ENCODE measurements at regions not wholly inside any gene's neighbourhood (a gene's known extent, or its start where the extent isn't known, plus 50 kb on each side); places are given as distances from the start of the nearest gene placed in this dataset.
"Not testable (repeated sequence)": the region's sequence is repeated elsewhere in the genome, so short reads cannot be mapped to it uniquely, and the experiment has no call there.

- no peak for TF ChIP-seq CTCF (IDR thresholded peaks at IDR 0.05; ENCODE audit: partially characterized antibody, unreplicated experiment)
- Mint-ChIP-seq H3K9me3 (ENCODE audit: unreplicated experiment) (peaks cover 5% of the 10 kb centered on the region), H3K27ac (ENCODE audit: unreplicated experiment) (no peak overlapping the region), H3K4me1 (ENCODE audit: low read depth, unreplicated experiment) (peaks cover 4% of the 10 kb centered on the region), H3K27me3 (ENCODE audit: unreplicated experiment) (no peaks in the 10 kb centered on the region), H3K4me3 (ENCODE audit: unreplicated experiment) (no peak overlapping the region), H3K36me3 (ENCODE audit: unreplicated experiment) (no peaks in the 10 kb centered on the region)
- no peak for DNase-seq
These were observed 128.1 kb upstream of the ITGB1 start for GRCh38 chr10:33086100-33086499.

- H3K9me3 Mint-ChIP-seq (ENCODE audit: unreplicated experiment): peaks cover 4% of the 10 kb centered on the region
- DNase-seq: no peak
- H3K36me3 Mint-ChIP-seq (ENCODE audit: unreplicated experiment): no peaks in the 10 kb centered on the region
- no peak overlapping the region for H3K4me3 Mint-ChIP-seq (ENCODE audit: unreplicated experiment)
- H3K27me3 Mint-ChIP-seq (ENCODE audit: unreplicated experiment): no peaks in the 10 kb centered on the region
- TF ChIP-seq CTCF (IDR thresholded peaks at IDR 0.05; ENCODE audit: partially characterized antibody, unreplicated experiment): no peak
- no peak overlapping the region for H3K27ac Mint-ChIP-seq (ENCODE audit: unreplicated experiment)
- peaks cover 3% of the 10 kb centered on the region for H3K4me1 Mint-ChIP-seq (ENCODE audit: low read depth, unreplicated experiment)
These were observed 127.3 kb upstream of the ITGB1 start for GRCh38 chr10:33085313-33085833.

- peaks cover 3% of the 10 kb centered on the region for H3K4me1 Mint-ChIP-seq (ENCODE audit: low read depth, unreplicated experiment)
- no peak for DNase-seq
- peaks cover 4% of the 10 kb centered on the region for H3K9me3 Mint-ChIP-seq (ENCODE audit: unreplicated experiment)
- no peak overlapping the region for H3K4me3 Mint-ChIP-seq (ENCODE audit: unreplicated experiment)
- H3K36me3 Mint-ChIP-seq (ENCODE audit: unreplicated experiment): peaks cover 7% of the 10 kb centered on the region
- TF ChIP-seq CTCF (IDR thresholded peaks at IDR 0.05; ENCODE audit: partially characterized antibody, unreplicated experiment): no peak
- H3K27ac Mint-ChIP-seq (ENCODE audit: unreplicated experiment): no peak overlapping the region
- no peaks in the 10 kb centered on the region for H3K27me3 Mint-ChIP-seq (ENCODE audit: unreplicated experiment)
These were observed 126.4 kb upstream of the ITGB1 start for GRCh38 chr10:33084453-33084852.

GRCh38 chr10:33082373-33082895 is 124.4 kb upstream of the ITGB1 start:
- no peak for TF ChIP-seq CTCF (IDR thresholded peaks at IDR 0.05; ENCODE audit: partially characterized antibody, unreplicated experiment)
- no peak for DNase-seq
- H3K9me3 Mint-ChIP-seq (ENCODE audit: unreplicated experiment): no peaks in the 10 kb centered on the region
- no peak overlapping the region for H3K27ac Mint-ChIP-seq (ENCODE audit: unreplicated experiment)
- H3K36me3 Mint-ChIP-seq (ENCODE audit: unreplicated experiment): peaks cover 14% of the 10 kb centered on the region
- H3K27me3 Mint-ChIP-seq (ENCODE audit: unreplicated experiment): no peaks in the 10 kb centered on the region
- H3K4me1 Mint-ChIP-seq (ENCODE audit: low read depth, unreplicated experiment): peaks cover 3% of the 10 kb centered on the region
- H3K4me3 Mint-ChIP-seq (ENCODE audit: unreplicated experiment): no peak overlapping the region

- not testable (repeated sequence) for H3K4me3 Mint-ChIP-seq (ENCODE audit: unreplicated experiment); H3K27me3 Mint-ChIP-seq (ENCODE audit: unreplicated experiment); H3K4me1 Mint-ChIP-seq (ENCODE audit: low read depth, unreplicated experiment); DNase-seq; H3K9me3 Mint-ChIP-seq (ENCODE audit: unreplicated experiment); H3K27ac Mint-ChIP-seq (ENCODE audit: unreplicated experiment)
- H3K36me3 Mint-ChIP-seq (ENCODE audit: unreplicated experiment): peaks cover 14% of the 10 kb centered on the region
These were observed 122.4 kb upstream of the ITGB1 start for GRCh38 chr10:33080467-33080866.
